PFSK-1 (cell line): ENCODE measurements at regions not wholly inside any gene's neighbourhood (a gene's known extent, or its start where the extent isn't known, plus 50 kb on each side); places are given as distances from the start of the nearest gene placed in this dataset.

Source experiments
- POLR2AphosphoS5 ChIP-seq: IDR thresholded peaks from 2 replicates; pipeline ENCODE4 v1.6.1; 2012; ENCODE audit warnings: low read depth, mild to moderate bottlenecking, control low read depth, low read length, moderate library complexity
- SIN3A ChIP-seq: IDR thresholded peaks from 2 replicates; pipeline ENCODE4 v1.6.1; 2012; ENCODE audit warnings: mild to moderate bottlenecking, low read length, moderate library complexity, borderline replicate concordance; ENCODE audit not compliant: insufficient read depth
- TAF1 ChIP-seq: IDR thresholded peaks from 2 replicates; pipeline ENCODE4 v1.6.1; 2012; ENCODE audit warnings: low read length, control low read depth, borderline replicate concordance; ENCODE audit not compliant: insufficient read depth

- TF ChIP-seq SIN3A (no peak), POLR2AphosphoS5 (no peak), TAF1 (no peak)
Observed at GRCh38 chr12:89225401-89225800, 126.9 kb downstream of the DUSP6 start.
